ENCODE measurements at regions not wholly inside any gene's neighbourhood (a gene's known extent, or its start where the extent isn't known, plus 50 kb on each side); places are given as distances from the start of the nearest gene placed in this dataset.

DNA sequence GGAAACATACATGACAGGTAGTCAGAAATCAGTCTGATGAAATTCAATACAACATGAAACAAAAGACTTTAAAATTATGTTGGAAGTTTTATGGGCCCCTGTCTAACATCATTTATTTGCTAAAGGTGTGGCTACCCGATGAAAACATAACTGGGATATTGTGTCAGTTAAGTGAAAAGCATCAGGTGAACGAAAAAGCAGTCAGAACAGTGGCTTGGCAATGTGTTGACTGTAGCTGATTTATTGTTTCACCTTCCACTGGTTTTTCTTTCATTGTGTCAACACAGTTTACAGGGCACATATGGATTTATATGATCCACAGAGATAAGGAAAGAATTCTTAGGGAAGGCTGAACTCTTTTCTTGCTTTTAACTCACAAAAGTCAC lies 429.6 kb upstream of the ZNF608 start:
- no peak for DNase-seq (ENCODE audit: low read depth)

DNA sequence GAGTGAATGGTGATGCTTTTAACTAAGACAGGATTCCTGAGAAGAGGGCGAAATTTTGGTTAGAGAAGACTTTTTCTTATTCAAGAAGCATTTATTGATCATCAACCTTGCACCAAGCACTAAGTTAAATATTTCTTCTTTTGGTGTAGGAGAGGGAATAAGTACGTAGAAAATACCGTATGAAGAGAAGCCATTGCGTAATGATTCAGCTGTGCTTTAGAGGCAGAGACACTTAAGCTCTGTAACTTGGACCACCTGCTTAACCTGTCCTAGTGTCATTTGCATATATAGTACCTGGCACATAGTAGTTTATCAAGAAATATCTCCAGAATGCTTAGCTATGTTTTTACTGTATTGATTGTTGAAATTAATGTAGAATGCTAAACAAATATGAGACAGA lies 430.9 kb upstream of the ZNF608 start:
- no peak for DNase-seq (ENCODE audit: low read depth)

GRCh38 chr5:125179612-125180011 lies 433.2 kb upstream of the ZNF608 start:
- DNase-seq (ENCODE audit: low read depth), result no peak

DNA sequence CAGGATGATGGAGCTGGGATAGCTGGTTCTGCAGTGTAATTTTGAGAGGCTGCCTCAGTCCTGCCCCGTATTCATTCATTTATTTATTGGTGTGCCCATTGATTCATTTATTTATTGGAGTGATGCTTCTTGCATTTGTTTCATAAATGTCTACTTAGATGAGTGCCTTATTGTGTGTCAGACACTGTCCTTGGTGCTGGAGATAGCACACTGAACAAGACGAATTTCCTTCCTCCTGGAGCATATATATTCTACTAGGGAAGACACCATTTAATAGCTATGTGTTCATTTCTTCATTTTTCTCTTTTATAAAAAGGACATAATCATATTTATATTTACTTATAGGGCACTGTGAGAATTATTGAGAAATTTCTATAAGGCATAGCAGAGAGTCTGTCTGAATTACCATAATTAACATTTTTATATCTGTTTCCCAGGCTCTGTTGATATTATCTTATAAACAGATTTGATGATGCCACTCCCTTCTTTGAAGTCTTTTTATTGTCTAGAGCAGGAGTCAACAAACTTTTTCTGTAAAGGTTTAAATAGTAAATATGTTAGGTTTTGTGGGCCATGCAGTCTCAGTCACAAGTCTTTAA lies 433.9 kb upstream of the ZNF608 start:
- no peak for DNase-seq (ENCODE audit: low read depth)

- no peak for DNase-seq (ENCODE audit: low read depth)
These were observed 434.7 kb upstream of the ZNF608 start for GRCh38 chr5:125181159-125181558.

DNA sequence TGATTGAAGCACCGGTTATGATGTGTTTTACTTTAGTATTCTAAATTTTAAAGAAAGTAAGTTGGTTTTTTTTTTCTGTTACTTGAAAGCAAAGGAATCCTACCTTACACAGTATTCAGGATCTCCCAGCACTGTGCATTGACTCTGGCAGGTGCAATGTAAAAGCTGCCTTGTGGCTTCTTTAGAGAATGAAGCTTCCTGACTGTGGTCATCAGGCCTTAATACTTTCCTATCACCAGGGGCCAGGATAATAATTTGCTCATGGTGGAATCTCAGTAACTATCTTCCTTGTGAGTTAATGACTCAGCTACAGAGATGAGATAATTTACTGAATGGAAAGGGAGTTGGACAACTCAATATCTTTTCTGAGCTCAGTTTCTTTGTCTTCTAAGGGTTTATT lies 435.5 kb upstream of the ZNF608 start:
- DNase-seq (ENCODE audit: low read depth), result no peak

DNA sequence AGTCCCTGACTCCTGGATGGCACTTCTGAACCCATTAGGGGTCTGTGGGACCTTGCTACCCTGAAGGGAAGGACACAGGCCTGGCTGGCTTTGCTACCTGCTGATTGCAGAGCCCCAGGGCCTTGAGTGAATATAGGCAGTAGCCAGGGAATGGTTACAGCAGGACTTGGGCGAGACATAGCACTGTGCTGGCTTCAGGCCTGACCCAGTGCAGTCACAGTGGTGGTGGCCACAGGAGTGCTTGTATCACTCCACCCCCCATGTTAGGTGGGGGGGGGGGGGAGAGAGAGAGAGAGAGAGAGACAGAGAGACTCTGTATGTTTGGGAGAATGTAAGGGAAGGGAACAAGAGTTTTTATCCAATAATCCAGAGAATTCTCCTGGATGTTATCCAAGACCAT lies 439.3 kb upstream of the ZNF608 start:
- DNase-seq (ENCODE audit: low read depth), result no peak

DNA sequence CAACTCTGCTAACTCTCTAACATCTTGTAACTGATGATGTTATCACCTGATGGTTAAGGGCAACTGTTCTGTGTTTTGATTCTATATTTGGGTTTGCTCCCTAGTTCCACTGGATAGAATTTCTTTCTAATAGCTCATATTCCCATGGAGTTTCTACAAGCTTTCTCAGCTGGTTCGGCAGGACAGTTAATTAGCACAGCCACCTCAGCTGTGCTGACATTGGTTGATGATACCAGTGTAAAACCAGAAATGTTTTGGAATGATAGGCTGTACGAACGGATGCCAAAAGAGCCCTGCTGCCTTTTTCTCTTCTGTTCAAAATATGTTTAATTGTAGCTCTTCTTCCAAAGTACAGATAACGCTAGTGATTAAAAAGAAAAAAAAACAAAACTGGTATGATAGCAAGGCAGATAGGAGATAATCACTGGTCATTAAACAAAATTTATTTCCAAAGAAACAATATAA lies 440.5 kb upstream of the ZNF608 start:
- DNase-seq (ENCODE audit: low read depth), result no peak

DNA sequence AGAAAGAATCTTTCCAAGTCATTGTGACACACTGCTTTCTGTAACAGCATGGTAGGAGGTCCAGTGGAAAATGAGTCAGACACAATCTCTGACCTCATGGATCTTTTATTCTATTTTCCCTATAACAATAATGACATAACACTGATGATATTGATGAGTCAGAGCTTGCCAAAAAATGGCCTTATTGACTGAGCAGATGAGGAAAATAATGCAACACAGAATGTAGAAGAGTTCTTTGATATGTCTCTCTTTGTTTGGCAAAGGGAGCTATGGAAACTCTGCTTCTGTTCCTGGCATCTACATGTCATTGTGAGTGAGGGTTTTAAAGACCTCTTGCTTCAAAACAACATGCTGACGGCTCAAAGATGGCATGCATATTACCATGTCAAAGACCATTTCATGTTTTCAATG lies 443.1 kb upstream of the ZNF608 start:
- no peak for DNase-seq (ENCODE audit: low read depth)

GRCh38 chr5:125190232-125191087 lies 444.0 kb upstream of the ZNF608 start:
- DNase-seq (ENCODE audit: low read depth), result no peak

DNA sequence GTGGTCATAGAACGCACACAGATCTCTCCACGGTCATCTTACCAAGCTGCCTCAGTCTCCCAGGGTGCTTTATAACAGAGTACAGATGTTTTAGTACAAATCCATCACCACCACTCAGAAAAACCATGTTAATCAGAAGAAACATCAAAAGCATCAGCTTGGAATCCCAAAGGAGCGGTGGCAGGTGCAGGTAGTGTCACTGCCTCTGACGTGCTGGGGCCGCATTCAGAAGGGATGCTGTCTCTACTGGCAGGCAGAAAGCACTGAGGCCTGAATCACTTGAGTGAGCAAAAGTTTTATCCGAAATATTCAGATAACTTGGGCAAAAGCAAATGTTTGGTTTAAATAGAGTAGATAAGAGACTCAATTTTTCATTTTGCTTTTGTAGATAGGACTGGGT lies 448.4 kb upstream of the ZNF608 start:
- no peak for DNase-seq (ENCODE audit: low read depth)

GRCh38 chr5:125196481-125197111 lies 450.2 kb upstream of the ZNF608 start:
- DNase-seq (ENCODE audit: low read depth), result no peak

GRCh38 chr5:125197321-125197720 lies 450.9 kb upstream of the ZNF608 start:
- no peak for DNase-seq (ENCODE audit: low read depth)

DNA sequence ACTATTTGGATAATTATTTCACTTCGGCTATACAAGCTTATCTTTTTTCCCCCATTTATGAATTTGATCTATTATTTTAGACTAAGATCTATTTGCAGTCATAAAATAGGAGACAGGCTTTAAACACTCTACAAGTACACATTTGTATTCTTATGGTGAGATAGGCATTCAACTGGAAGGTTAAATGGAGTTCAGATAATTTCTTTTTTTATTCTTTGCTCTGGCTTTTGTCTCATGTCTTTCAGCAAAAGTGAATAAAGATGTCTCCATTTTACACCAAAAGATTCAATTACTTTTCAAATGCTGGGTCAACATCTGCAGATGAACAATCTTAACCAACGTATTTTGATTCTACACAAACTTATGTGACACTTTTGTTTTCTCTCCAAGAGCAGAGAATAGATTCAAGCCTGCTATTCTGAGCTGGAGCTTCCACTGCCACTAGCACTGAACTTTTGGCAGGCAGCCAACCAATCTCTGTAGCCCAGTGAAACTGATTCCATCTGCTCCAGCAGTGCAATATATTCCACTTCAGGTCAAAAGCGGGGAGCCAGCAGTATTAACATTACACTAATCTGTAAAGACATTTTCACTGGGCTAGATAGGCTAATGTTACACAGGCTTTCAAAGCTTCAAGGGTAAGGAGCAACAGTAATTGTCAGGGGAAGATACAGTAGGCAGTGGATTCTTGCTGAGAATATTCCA lies 452.0 kb upstream of the ZNF608 start:
- DNase-seq (ENCODE audit: low read depth), result no peak

DNA sequence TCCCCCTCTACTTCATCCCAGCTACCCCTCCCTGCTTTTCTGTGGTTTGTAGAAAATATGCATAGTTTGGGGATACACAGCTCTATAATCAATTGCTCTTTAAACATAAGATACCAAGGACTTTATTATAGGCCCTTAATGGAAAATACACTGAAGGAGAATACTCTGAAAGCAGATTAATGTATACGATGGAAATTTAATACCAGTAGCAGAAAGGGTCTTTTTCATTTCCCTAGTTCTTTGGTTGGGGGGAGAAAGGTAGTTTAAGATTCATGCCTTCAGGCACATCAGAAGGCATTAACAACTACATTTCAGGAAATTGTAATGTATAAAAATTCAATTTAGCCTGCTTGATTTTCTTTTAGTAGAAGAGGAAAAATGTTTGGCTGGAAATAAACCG lies 452.9 kb upstream of the ZNF608 start:
- DNase-seq (ENCODE audit: low read depth), result no peak

- DNase-seq (ENCODE audit: low read depth), result no peak
These were observed 453.8 kb upstream of the ZNF608 start for GRCh38 chr5:125199968-125200865.

GRCh38 chr5:125200866-125201373 lies 454.5 kb upstream of the ZNF608 start:
- no peak for DNase-seq (ENCODE audit: low read depth)

DNA sequence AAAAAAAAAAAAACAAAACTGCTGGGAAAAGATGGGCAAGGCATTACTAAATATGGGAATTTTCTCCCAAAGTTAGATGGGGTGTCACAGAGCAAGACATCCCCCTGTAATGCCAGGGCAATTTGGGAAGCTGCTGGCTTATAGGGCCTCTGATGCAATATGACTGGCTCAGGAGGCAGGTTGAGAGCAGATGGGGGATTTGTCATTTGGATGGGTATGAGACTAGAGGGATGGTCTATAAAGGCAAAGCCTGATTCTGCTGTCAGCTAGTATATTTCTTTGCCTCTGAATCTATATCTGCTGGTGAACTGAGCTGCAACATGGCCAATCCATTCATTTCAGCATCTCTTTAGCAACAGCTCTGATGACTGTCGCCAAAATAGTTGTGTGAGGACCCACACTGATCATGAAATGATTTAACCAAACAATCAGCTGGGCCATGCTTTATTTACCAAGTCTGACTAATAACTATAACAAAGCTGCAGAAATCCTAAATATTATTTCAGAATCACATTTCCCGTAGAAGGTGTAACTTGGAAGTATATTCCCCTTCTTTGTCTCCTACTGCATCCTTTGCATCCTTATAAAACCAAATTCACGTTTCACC lies 455.1 kb upstream of the ZNF608 start:
- DNase-seq (ENCODE audit: low read depth), result no peak

- DNase-seq (ENCODE audit: low read depth), result no peak
These were observed 455.9 kb upstream of the ZNF608 start for GRCh38 chr5:125202353-125202752.

GRCh38 chr5:125202871-125203438 lies 456.5 kb upstream of the ZNF608 start:
- DNase-seq (ENCODE audit: low read depth), result no peak

- no peak for DNase-seq (ENCODE audit: low read depth)
These were observed 457.5 kb upstream of the ZNF608 start for GRCh38 chr5:125203912-125204311.
